HL-60 (cell line): ENCODE measurements at regions not wholly inside any gene's neighbourhood (a gene's known extent, or its start where the extent isn't known, plus 50 kb on each side); places are given as distances from the start of the nearest gene placed in this dataset.

Experiments used
- DNase-seq, 2 experiments: peaks; one replicate each; pipeline ENCODE4 v3.0.0-alpha.2; 2010 to 2020; ENCODE audit warnings: low read depth in 1 of 2, low spot score in 1 of 2
- H3K27ac ChIP-seq: fragments of 250-450 bp; sonication (Bioruptor Pico); replicated peaks from 2 replicates; pipeline ENCODE4 v1.5.1; 2020; ENCODE audit warnings: mild to moderate bottlenecking, moderate library complexity
- H3K27me3 ChIP-seq: fragments of 250-450 bp; sonication (Bioruptor Pico); 2 replicates; pipeline ENCODE4 v1.5.1; 2021; ENCODE audit warnings: mild to moderate bottlenecking, moderate library complexity; ENCODE audit not compliant: insufficient read depth, poor library complexity, severe bottlenecking
- H3K4me3 ChIP-seq: replicated peaks from 2 replicates; pipeline ENCODE4 v1.5.1; 2011; ENCODE audit warnings: mild to moderate bottlenecking, control low read depth, low read length; ENCODE audit not compliant: insufficient read depth
- GABPA ChIP-seq: IDR thresholded peaks from 2 replicates; pipeline ENCODE4 v1.6.1; 2012; ENCODE audit warnings: low read depth
- POLR2AphosphoS5 ChIP-seq: IDR thresholded peaks from 2 replicates; pipeline ENCODE4 v1.6.1; 2012; ENCODE audit warnings: low read depth
- SPI1 ChIP-seq: IDR thresholded peaks from 2 replicates; pipeline ENCODE4 v1.6.1; 2012; ENCODE audit warnings: low read depth, mild to moderate bottlenecking, borderline replicate concordance
- TF ChIP-seq, protein P1 (sequence below): IDR thresholded peaks from one replicate; pipeline ENCODE4 v1.5.1; 2011; ENCODE audit warnings: low read length, control low read depth, inconsistent platforms; ENCODE audit not compliant: insufficient read depth
- TF ChIP-seq, protein P2 (sequence below): IDR thresholded peaks from 2 replicates; pipeline ENCODE4 v1.6.1; 2012; ENCODE audit warnings: low read depth; ENCODE audit not compliant: insufficient replicate concordance

GRCh38 chr1:187129132-187129531 is 300.4 kb downstream of the PLA2G4A start:
- TF ChIP-seq, protein P1, sequence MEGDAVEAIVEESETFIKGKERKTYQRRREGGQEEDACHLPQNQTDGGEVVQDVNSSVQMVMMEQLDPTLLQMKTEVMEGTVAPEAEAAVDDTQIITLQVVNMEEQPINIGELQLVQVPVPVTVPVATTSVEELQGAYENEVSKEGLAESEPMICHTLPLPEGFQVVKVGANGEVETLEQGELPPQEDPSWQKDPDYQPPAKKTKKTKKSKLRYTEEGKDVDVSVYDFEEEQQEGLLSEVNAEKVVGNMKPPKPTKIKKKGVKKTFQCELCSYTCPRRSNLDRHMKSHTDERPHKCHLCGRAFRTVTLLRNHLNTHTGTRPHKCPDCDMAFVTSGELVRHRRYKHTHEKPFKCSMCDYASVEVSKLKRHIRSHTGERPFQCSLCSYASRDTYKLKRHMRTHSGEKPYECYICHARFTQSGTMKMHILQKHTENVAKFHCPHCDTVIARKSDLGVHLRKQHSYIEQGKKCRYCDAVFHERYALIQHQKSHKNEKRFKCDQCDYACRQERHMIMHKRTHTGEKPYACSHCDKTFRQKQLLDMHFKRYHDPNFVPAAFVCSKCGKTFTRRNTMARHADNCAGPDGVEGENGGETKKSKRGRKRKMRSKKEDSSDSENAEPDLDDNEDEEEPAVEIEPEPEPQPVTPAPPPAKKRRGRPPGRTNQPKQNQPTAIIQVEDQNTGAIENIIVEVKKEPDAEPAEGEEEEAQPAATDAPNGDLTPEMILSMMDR, result no peak
- no peak for TF ChIP-seq GABPA
- H3K27me3 ChIP-seq, result no peaks in the 10 kb centered on the region
- no peak overlapping the region for H3K27ac ChIP-seq
- no peak for DNase-seq
- H3K4me3 ChIP-seq, result no peak overlapping the region

GRCh38 chr1:187143783-187144182 is 315.0 kb downstream of the PLA2G4A start:
- Histone ChIP-seq H3K4me3 (no peak overlapping the region), H3K27me3 (no peaks in the 10 kb centered on the region), H3K27ac (no peak overlapping the region)
- no peak for TF ChIP-seq SPI1
- TF ChIP-seq, protein P1, result no peak
- DNase-seq, result no peak

GRCh38 chr1:187146388-187146787 is 317.6 kb downstream of the PLA2G4A start:
- no peak overlapping the region for H3K4me3 ChIP-seq
- TF ChIP-seq, protein P1, result no peak
- TF ChIP-seq POLR2AphosphoS5 (no peak), SPI1 (no peak), GABPA (no peak)
- TF ChIP-seq, protein P2, sequence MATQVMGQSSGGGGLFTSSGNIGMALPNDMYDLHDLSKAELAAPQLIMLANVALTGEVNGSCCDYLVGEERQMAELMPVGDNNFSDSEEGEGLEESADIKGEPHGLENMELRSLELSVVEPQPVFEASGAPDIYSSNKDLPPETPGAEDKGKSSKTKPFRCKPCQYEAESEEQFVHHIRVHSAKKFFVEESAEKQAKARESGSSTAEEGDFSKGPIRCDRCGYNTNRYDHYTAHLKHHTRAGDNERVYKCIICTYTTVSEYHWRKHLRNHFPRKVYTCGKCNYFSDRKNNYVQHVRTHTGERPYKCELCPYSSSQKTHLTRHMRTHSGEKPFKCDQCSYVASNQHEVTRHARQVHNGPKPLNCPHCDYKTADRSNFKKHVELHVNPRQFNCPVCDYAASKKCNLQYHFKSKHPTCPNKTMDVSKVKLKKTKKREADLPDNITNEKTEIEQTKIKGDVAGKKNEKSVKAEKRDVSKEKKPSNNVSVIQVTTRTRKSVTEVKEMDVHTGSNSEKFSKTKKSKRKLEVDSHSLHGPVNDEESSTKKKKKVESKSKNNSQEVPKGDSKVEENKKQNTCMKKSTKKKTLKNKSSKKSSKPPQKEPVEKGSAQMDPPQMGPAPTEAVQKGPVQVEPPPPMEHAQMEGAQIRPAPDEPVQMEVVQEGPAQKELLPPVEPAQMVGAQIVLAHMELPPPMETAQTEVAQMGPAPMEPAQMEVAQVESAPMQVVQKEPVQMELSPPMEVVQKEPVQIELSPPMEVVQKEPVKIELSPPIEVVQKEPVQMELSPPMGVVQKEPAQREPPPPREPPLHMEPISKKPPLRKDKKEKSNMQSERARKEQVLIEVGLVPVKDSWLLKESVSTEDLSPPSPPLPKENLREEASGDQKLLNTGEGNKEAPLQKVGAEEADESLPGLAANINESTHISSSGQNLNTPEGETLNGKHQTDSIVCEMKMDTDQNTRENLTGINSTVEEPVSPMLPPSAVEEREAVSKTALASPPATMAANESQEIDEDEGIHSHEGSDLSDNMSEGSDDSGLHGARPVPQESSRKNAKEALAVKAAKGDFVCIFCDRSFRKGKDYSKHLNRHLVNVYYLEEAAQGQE, result no peak
- no peaks in the 10 kb centered on the region for H3K27me3 ChIP-seq
- DNase-seq, result no peak
- no peak overlapping the region for H3K27ac ChIP-seq

GRCh38 chr1:187151555-187151954 is 322.8 kb downstream of the PLA2G4A start:
- no peaks in the 10 kb centered on the region for H3K27me3 ChIP-seq

More at GRCh38 chr1:187151555-187151954, 322.8 kb downstream of the PLA2G4A start:
- Histone ChIP-seq H3K4me3 (no peak overlapping the region), H3K27ac (no peak overlapping the region)
- DNase-seq, result no peak
- TF ChIP-seq, protein P1, result no peak
- TF ChIP-seq POLR2AphosphoS5 (no peak), SPI1 (no peak), GABPA (no peak)
- TF ChIP-seq, protein P2, result no peak
